NCI-H1092 treated with DMSO at 0.1 percent for 48 hours (cell line): ENCODE measurements at regions not wholly inside any gene's neighbourhood (a gene's known extent, or its start where the extent isn't known, plus 50 kb on each side); places are given as distances from the start of the nearest gene placed in this dataset.
"Not testable (repeated sequence)": the region's sequence is repeated elsewhere in the genome, so short reads cannot be mapped to it uniquely, and the experiment has no call there.

Source experiments
- DNase-seq: peaks from one replicate; lab custom pipeline; 2025; lab: John Stamatoyannopoulos, UW

GRCh38 chr9:12416716-12417115 is 276.5 kb upstream of the TYRP1 start:
- DNase-seq = no peak

- no peak for DNase-seq
Observed at GRCh38 chr9:12424243-12424642, 268.9 kb upstream of the TYRP1 start.

- peak; percentile 52 for DNase-seq
Observed at GRCh38 chr9:12425878-12426864, 267.0 kb upstream of the TYRP1 start.

GRCh38 chr9:12439267-12439666 is 253.9 kb upstream of the TYRP1 start:
- no peak for DNase-seq

- DNase-seq = not testable (repeated sequence)
Observed at GRCh38 chr9:12441080-12441479, 252.1 kb upstream of the TYRP1 start.

- no peak for DNase-seq
Observed at GRCh38 chr9:12441506-12441905, 251.7 kb upstream of the TYRP1 start.

GRCh38 chr9:12448246-12448645 is 244.9 kb upstream of the TYRP1 start:
- DNase-seq = no peak

- no peak for DNase-seq
Observed at GRCh38 chr9:12457237-12457636, 235.9 kb upstream of the TYRP1 start.

GRCh38 chr9:12461763-12462460 is 231.3 kb upstream of the TYRP1 start:
- peak; percentile 21 for DNase-seq

- no peak for DNase-seq
Observed at GRCh38 chr9:12462861-12463260, 230.3 kb upstream of the TYRP1 start.

- DNase-seq = peak; percentile 56
Observed at GRCh38 chr9:12463641-12464040, 229.5 kb upstream of the TYRP1 start.

GRCh38 chr9:12464400-12464799 is 228.8 kb upstream of the TYRP1 start:
- peak; percentile 48 for DNase-seq

GRCh38 chr9:12464910-12465512 is 228.2 kb upstream of the TYRP1 start:
- DNase-seq = peak; percentile 52

GRCh38 chr9:12469084-12469483 is 224.1 kb upstream of the TYRP1 start:
- no peak for DNase-seq

- DNase-seq = no peak
Observed at GRCh38 chr9:12494411-12494810, 198.8 kb upstream of the TYRP1 start.

GRCh38 chr9:12497790-12498189 is 195.4 kb upstream of the TYRP1 start:
- no peak for DNase-seq

- DNase-seq = no peak
Observed at GRCh38 chr9:12502520-12502919, 190.7 kb upstream of the TYRP1 start.

- no peak for DNase-seq
Observed at GRCh38 chr9:12503606-12504122, 189.5 kb upstream of the TYRP1 start.

- DNase-seq = no peak
Observed at GRCh38 chr9:12510551-12510950, 182.6 kb upstream of the TYRP1 start.

- no peak for DNase-seq
Observed at GRCh38 chr9:12511726-12512125, 181.5 kb upstream of the TYRP1 start.

- DNase-seq = no peak
Observed at GRCh38 chr9:12516031-12516430, 177.2 kb upstream of the TYRP1 start.

GRCh38 chr9:12516573-12516972 is 176.6 kb upstream of the TYRP1 start:
- DNase-seq = no peak
